Transverse colon (tissue), 4 donors: ENCODE measurements at regions not wholly inside any gene's neighbourhood (a gene's known extent, or its start where the extent isn't known, plus 50 kb on each side); places are given as distances from the start of the nearest gene placed in this dataset.

Experiments
- DNase-seq: peaks from one replicate; pipeline ENCODE4 v3.0.0-alpha.2; 2019
- H3K27ac ChIP-seq, 4 donors: fragments of 200-600 bp; sonication (generic); 2 replicates each; pipeline ENCODE4 v1.5.1; 2016 to 2018; ENCODE audit warnings: inconsistent platforms in 4 of 4
- H3K27me3 ChIP-seq: fragments of 200-600 bp; sonication (generic); 2 replicates; pipeline ENCODE4 v1.5.1; 2017; ENCODE audit warnings: inconsistent platforms
- H3K36me3 ChIP-seq, 4 donors: fragments of 200-600 bp; sonication (generic); 2 replicates each; pipeline ENCODE4 v1.5.1; 2017 to 2019; ENCODE audit warnings: inconsistent platforms in 4 of 4
- H3K4me1 ChIP-seq, 4 donors: fragments of 200-600 bp; sonication (generic); 2 replicates each; pipeline ENCODE4 v1.5.1; 2017 to 2020; ENCODE audit warnings: inconsistent platforms in 4 of 4
- H3K4me3 ChIP-seq, 4 donors: fragments of 200-600 bp; sonication (generic); 1 replicate in 1 of 4; 2 replicates in 3 of 4; pipeline versions ENCODE4 v1.5.1 to v1.6.1; 2017 to 2019; ENCODE audit warnings: inconsistent platforms in 4 of 4
- H3K9me3 ChIP-seq, 2 donors: fragments of 200-600 bp; sonication (generic); 2 replicates each; pipeline ENCODE4 v1.5.1; 2017 to 2019; ENCODE audit warnings: inconsistent platforms in 2 of 2
- CTCF ChIP-seq, 5 experiments: fragments of 200-600 bp in 3 of 5; fragments of 450-650 bp in 2 of 5; sonication (generic) in 3 of 5; IDR thresholded peaks; 1 replicate in 2 of 5; 2 replicates in 3 of 5; pipeline ENCODE4 v1.5.1; 2016 to 2017; ENCODE audit warnings: antibody characterized with exemption in 5 of 5, inconsistent platforms in 3 of 5, mild to moderate bottlenecking in 2 of 5, moderate library complexity in 1 of 5
- EP300 ChIP-seq: sonication (generic); formaldehyde crosslinking; IDR thresholded peaks from one replicate; pipeline ENCODE4 v1.6.1; 2017; ENCODE audit warnings: antibody characterized with exemption, low read depth
- POLR2A ChIP-seq: fragments of 450-650 bp; IDR thresholded peaks from one replicate; pipeline ENCODE4 v1.6.1; 2016; ENCODE audit warnings: antibody characterized with exemption, mild to moderate bottlenecking, moderate library complexity
- POLR2AphosphoS5 ChIP-seq, 3 donors: sonication (generic); formaldehyde crosslinking; IDR thresholded peaks; one replicate each; pipeline ENCODE4 v1.6.1; 2016; ENCODE audit warnings: antibody characterized with exemption in 3 of 3
- WGBS, 2 donors: methylation state at CpG; one replicate each; pipeline ENCODE4 v1.1.5; 2018; ENCODE audit warnings: low coverage in 1 of 2; 5-methylcytosine and 5-hydroxymethylcytosine counted together
- in situ Hi-C, 4 donors: fragments of 200-750 bp; cut with MboI; loops; one replicate each; pipeline versions ENCODE4 v1.15.0 to v1.15.1; 2017; ENCODE audit warnings: low sequenced_read_pairs in 3 of 4, low pct_ligation_motif_present in 1 of 4, low pct_unique_long_range_greater_than_20kb in 1 of 4
- intact Hi-C: fragments of 100-400 bp; cut with DNase I; formaldehyde crosslinking; loops from one replicate; pipeline ENCODE4 v1.15.1; 2023; ENCODE audit warnings: low total_unique reads

GRCh38 chr1:189192741-189193520 is 1284.7 kb downstream of the BRINP3 start:
- Histone ChIP-seq H3K36me3 (no peaks in the 10 kb centered on the region), H3K4me3 (no peak overlapping the region), H3K4me1 (peaks cover 0 to 3% (median 0%) of the 10 kb centered on the region in 4 donors), H3K27me3 (no peaks in the 10 kb centered on the region), H3K9me3 (no peaks in the 10 kb centered on the region), H3K27ac (no peak overlapping the region)
- 51 to 64% methylated on average over 2 of the region's 2 CpGs for whole genome bisulfite sequencing, 2 donors
- TF ChIP-seq POLR2A, result no peak
- TF ChIP-seq CTCF (IDR thresholded peaks at IDR 0.05), result no peak
- no peak for TF ChIP-seq POLR2AphosphoS5 (IDR thresholded peaks at IDR 0.05)
- TF ChIP-seq EP300, result no peak
- DNase-seq, result no peak
- in situ Hi-C loops, result no loop called here
- intact Hi-C loops, result no loop called here

GRCh38 chr1:189205863-189206262 is 1271.8 kb downstream of the BRINP3 start:
- WGBS, 2 donors, result 48 to 64% methylated on average over 2 of the region's 2 CpGs
- in situ Hi-C loops, result no loop called here
- H3K9me3 ChIP-seq, result no peaks in the 10 kb centered on the region

GRCh38 chr1:189206617-189207016 is 1271.0 kb downstream of the BRINP3 start:
- in situ Hi-C loops (no loop called here), intact Hi-C loops (no loop called here)
- TF ChIP-seq EP300 (no peak), CTCF (IDR thresholded peaks at IDR 0.05) (no peak), POLR2AphosphoS5 (IDR thresholded peaks at IDR 0.05) (no peak), POLR2A (no peak)
- Histone ChIP-seq H3K4me3 (no peak overlapping the region), H3K4me1 (no peaks in the 10 kb centered on the region), H3K27me3 (no peaks in the 10 kb centered on the region), H3K27ac (no peak overlapping the region), H3K36me3 (no peaks in the 10 kb centered on the region), H3K9me3 (no peaks in the 10 kb centered on the region)
- DNase-seq, result no peak

More at GRCh38 chr1:189205863-189206262, 1271.8 kb downstream of the BRINP3 start:
- Histone ChIP-seq H3K4me3 (no peak overlapping the region), H3K27ac (no peak overlapping the region), H3K36me3 (no peaks in the 10 kb centered on the region), H3K4me1 (no peaks in the 10 kb centered on the region), H3K27me3 (no peaks in the 10 kb centered on the region)
- no peak for DNase-seq
- intact Hi-C loops, result no loop called here
- TF ChIP-seq EP300, result no peak
- no peak for TF ChIP-seq POLR2A
- no peak for TF ChIP-seq CTCF (IDR thresholded peaks at IDR 0.05)
- TF ChIP-seq POLR2AphosphoS5 (IDR thresholded peaks at IDR 0.05), result no peak

- 57 to 73% methylated on average over 1 to 3 of the region's 3 CpGs for WGBS, 2 donors
- intact Hi-C loops, result no loop called here
- H3K27ac ChIP-seq, result no peak overlapping the region
- TF ChIP-seq EP300 (no peak), POLR2A (no peak), POLR2AphosphoS5 (IDR thresholded peaks at IDR 0.05) (no peak), CTCF (IDR thresholded peaks at IDR 0.05) (no peak)
- H3K36me3 ChIP-seq, result no peaks in the 10 kb centered on the region
- no peaks in the 10 kb centered on the region for H3K4me1 ChIP-seq
- H3K27me3 ChIP-seq, result no peaks in the 10 kb centered on the region
- H3K9me3 ChIP-seq, result no peaks in the 10 kb centered on the region
- no peak for DNase-seq
- in situ Hi-C loops, result no loop called here
- H3K4me3 ChIP-seq, result no peak overlapping the region
These were observed 1265.9 kb downstream of the BRINP3 start for GRCh38 chr1:189211742-189212141.
